ENCODE measurements at regions not wholly inside any gene's neighbourhood (a gene's known extent, or its start where the extent isn't known, plus 50 kb on each side); places are given as distances from the start of the nearest gene placed in this dataset.

- no peak for TF ChIP-seq FOXA1 (IDR thresholded peaks at IDR 0.05)
- Histone ChIP-seq H3K9me3 (ENCODE audit: control insufficient read depth in 4 of 4, low read length in 3 of 4) (no peaks in the 10 kb centered on the region), H3K9ac (ENCODE audit: low read depth in 1 of 2, low read length in 2 of 2) (no peak overlapping the region), H3K4me1 (ENCODE audit: control insufficient read depth in 4 of 4, insufficient read depth in 4 of 4, low read length in 3 of 4) (no peaks in the 10 kb centered on the region), H3K27me3 (ENCODE audit: control insufficient read depth in 4 of 4, insufficient read depth in 4 of 4, low read length in 3 of 4) (no peaks in the 10 kb centered on the region), H3K4me3 (ENCODE audit: low read depth in 1 of 3, low read length in 3 of 3) (no peak overlapping the region), H3K27ac (ENCODE audit: low read depth in 1 of 2, low read length in 2 of 2) (no peak overlapping the region), H3K36me3 (ENCODE audit: control insufficient read depth in 4 of 4, insufficient read depth in 3 of 4, low read depth in 1 of 4, low read length in 3 of 4) (no peaks in the 10 kb centered on the region)
- no peak for DNase-seq (ENCODE audit: low spot score)
- 91% methylated on average over 2 of the region's 2 CpGs for WGBS
These were observed 355.7 kb upstream of the TBL1XR1 start for GRCh38 chr3:177553012-177553411.

- no peak for TF ChIP-seq HNF4G (IDR thresholded peaks at IDR 0.05)
- TF ChIP-seq TAF1 (conservative IDR thresholded peaks at IDR 0.05), result no peak
- no peak for TF ChIP-seq MAX (IDR thresholded peaks at IDR 0.05)
- TF ChIP-seq NR2F2 (IDR thresholded peaks at IDR 0.05), result no peak
- TF ChIP-seq REST (IDR thresholded peaks at IDR 0.05), result no peak
- no peak for TF ChIP-seq ATF3 (IDR thresholded peaks at IDR 0.05)
- Histone ChIP-seq H3K4me3 (ENCODE audit: low read depth in 1 of 3, low read length in 3 of 3) (no peak overlapping the region), H3K36me3 (ENCODE audit: control insufficient read depth in 4 of 4, insufficient read depth in 3 of 4, low read depth in 1 of 4, low read length in 3 of 4) (no peaks in the 10 kb centered on the region), H3K9ac (ENCODE audit: low read depth in 1 of 2, low read length in 2 of 2) (no peak overlapping the region), H3K27ac (ENCODE audit: low read depth in 1 of 2, low read length in 2 of 2) (no peak overlapping the region), H3K27me3 (ENCODE audit: control insufficient read depth in 4 of 4, insufficient read depth in 4 of 4, low read length in 3 of 4) (no peaks in the 10 kb centered on the region), H3K9me3 (ENCODE audit: control insufficient read depth in 4 of 4, low read length in 3 of 4) (no peaks in the 10 kb centered on the region), H3K4me1 (ENCODE audit: control insufficient read depth in 4 of 4, insufficient read depth in 4 of 4, low read length in 3 of 4) (no peaks in the 10 kb centered on the region)
- no peak for DNase-seq (ENCODE audit: low spot score)
- 50% methylated on average over 2 of the region's 2 CpGs for WGBS
These were observed 356.3 kb upstream of the TBL1XR1 start for GRCh38 chr3:177553579-177553978.

GRCh38 chr3:177554895-177555759 is 357.8 kb upstream of the TBL1XR1 start:
- no peaks in the 10 kb centered on the region for H3K36me3 ChIP-seq (ENCODE audit: control insufficient read depth in 4 of 4, insufficient read depth in 3 of 4, low read depth in 1 of 4, low read length in 3 of 4)
- H3K4me3 ChIP-seq (ENCODE audit: low read depth in 1 of 3, low read length in 3 of 3), result no peak overlapping the region
- no peak for DNase-seq (ENCODE audit: low spot score)
- H3K27me3 ChIP-seq (ENCODE audit: control insufficient read depth in 4 of 4, insufficient read depth in 4 of 4, low read length in 3 of 4), result no peaks in the 10 kb centered on the region
- TF ChIP-seq REST (IDR thresholded peaks at IDR 0.05), result no peak
- TF ChIP-seq FOXA2 (IDR thresholded peaks at IDR 0.05), result no peak
- no peak for TF ChIP-seq ATF3 (IDR thresholded peaks at IDR 0.05)
- no peak for TF ChIP-seq YY1 (IDR thresholded peaks at IDR 0.05)
- TF ChIP-seq SP1 (IDR thresholded peaks at IDR 0.05), result no peak
- no peak for TF ChIP-seq TAF1 (conservative IDR thresholded peaks at IDR 0.05)
- no peak for TF ChIP-seq JUND (IDR thresholded peaks at IDR 0.05)
- TF ChIP-seq CTCF (IDR thresholded peaks at IDR 0.05; ENCODE audit: low read depth, low read length, missing input control), result no peak
- TF ChIP-seq RXRA (IDR thresholded peaks at IDR 0.05), result no peak
- no peak for TF ChIP-seq EGR1 (IDR thresholded peaks at IDR 0.05; ENCODE audit: low read depth in 2 of 2)
- TF ChIP-seq FOXA1 (IDR thresholded peaks at IDR 0.05), result no peak
- TF ChIP-seq HNF4A (conservative IDR thresholded peaks at IDR 0.05), result no peak
- TF ChIP-seq NR2F2 (IDR thresholded peaks at IDR 0.05), result no peak
- WGBS, result 89% methylated on average over 2 of the region's 2 CpGs
- H3K4me1 ChIP-seq (ENCODE audit: control insufficient read depth in 4 of 4, insufficient read depth in 4 of 4, low read length in 3 of 4), result no peaks in the 10 kb centered on the region
- H3K9me3 ChIP-seq (ENCODE audit: control insufficient read depth in 4 of 4, low read length in 3 of 4), result no peaks in the 10 kb centered on the region
- H3K9ac ChIP-seq (ENCODE audit: low read depth in 1 of 2, low read length in 2 of 2), result no peak overlapping the region
- H3K27ac ChIP-seq (ENCODE audit: low read depth in 1 of 2, low read length in 2 of 2), result no peak overlapping the region
